ENCODE measurements at regions not wholly inside any gene's neighbourhood (a gene's known extent, or its start where the extent isn't known, plus 50 kb on each side); places are given as distances from the start of the nearest gene placed in this dataset.

DNA sequence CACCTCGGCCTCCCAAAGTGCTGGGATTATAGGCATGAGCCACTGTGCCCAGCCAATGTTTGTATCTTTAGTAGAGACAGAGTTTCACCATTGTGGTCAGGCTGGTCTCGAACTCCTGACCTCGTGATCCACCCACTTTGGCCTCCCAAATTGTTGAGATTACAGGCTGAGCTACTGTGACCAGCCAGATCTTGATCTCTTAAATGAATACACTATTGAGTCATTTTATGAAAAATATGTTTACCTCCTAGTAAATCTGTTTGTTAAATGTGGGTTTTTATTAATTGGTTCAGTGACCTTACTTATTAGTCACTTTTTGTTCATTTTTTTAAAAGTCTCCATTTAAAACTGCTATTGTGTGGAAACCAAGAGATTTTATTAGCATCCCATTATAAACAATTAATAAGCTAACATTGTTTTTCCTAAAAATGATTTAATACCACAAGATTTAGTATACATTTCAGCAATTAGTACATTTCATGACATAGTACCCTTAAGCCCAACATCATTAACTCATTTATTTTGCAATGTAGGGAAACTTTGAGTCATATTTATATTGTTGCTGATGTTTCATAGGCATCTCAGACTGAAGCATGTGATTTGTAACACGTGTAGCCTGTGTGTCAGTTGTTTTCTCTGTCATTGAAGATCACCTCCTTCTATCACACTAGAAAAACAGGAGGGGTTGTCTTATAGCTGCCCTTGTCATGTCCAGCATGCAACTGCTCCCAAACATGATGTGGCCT is 261.2 kb downstream of the TAF11L14 start:
- Histone ChIP-seq H3K4me1 (ENCODE audit: control insufficient read depth, insufficient read depth, low read length) (no peaks in the 10 kb centered on the region), H3K36me3 (ENCODE audit: control insufficient read depth in 2 of 2, insufficient read depth in 1 of 2, low read length in 2 of 2) (no peaks in the 10 kb centered on the region), H3K4me3 (ENCODE audit: low read depth, low read length) (no peak overlapping the region), H3K27ac (ENCODE audit: extremely low read depth, low read depth, low read length) (no peak overlapping the region), H3K9me3 (ENCODE audit: control insufficient read depth, insufficient read depth, low read depth, low read length) (no peaks in the 10 kb centered on the region)
- ChIA-PET POLR2A (interaction anchor here (0.6 kb wide), 1 partner anchor 64 kb away, joined by 6 read pairs; no protein-coding TSS in a partner anchor), CTCF (interaction anchor here (0.7 kb wide), 1 partner anchor 407 kb away, joined by 3 read pairs; no protein-coding TSS in a partner anchor)
- no peak for TF ChIP-seq ZNF157 (tag by site-specific recombination; IDR thresholded peaks at IDR 0.05)
- TF ChIP-seq ZNF132 (tag by site-specific recombination; IDR thresholded peaks at IDR 0.05; ENCODE audit: borderline replicate concordance), result no peak
- no peak for TF ChIP-seq SP3 (tag by site-specific recombination; IDR thresholded peaks at IDR 0.05)
- TF ChIP-seq RBAK (tag by site-specific recombination; IDR thresholded peaks at IDR 0.05), result no peak
- TF ChIP-seq ZNF426 (tag by site-specific recombination; IDR thresholded peaks at IDR 0.05), result no peak
- TF ChIP-seq, protein P1, sequence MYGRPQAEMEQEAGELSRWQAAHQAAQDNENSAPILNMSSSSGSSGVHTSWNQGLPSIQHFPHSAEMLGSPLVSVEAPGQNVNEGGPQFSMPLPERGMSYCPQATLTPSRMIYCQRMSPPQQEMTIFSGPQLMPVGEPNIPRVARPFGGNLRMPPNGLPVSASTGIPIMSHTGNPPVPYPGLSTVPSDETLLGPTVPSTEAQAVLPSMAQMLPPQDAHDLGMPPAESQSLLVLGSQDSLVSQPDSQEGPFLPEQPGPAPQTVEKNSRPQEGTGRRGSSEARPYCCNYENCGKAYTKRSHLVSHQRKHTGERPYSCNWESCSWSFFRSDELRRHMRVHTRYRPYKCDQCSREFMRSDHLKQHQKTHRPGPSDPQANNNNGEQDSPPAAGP (tag by site-specific recombination; IDR thresholded peaks at IDR 0.05), result no peak
- TF ChIP-seq, protein P2, sequence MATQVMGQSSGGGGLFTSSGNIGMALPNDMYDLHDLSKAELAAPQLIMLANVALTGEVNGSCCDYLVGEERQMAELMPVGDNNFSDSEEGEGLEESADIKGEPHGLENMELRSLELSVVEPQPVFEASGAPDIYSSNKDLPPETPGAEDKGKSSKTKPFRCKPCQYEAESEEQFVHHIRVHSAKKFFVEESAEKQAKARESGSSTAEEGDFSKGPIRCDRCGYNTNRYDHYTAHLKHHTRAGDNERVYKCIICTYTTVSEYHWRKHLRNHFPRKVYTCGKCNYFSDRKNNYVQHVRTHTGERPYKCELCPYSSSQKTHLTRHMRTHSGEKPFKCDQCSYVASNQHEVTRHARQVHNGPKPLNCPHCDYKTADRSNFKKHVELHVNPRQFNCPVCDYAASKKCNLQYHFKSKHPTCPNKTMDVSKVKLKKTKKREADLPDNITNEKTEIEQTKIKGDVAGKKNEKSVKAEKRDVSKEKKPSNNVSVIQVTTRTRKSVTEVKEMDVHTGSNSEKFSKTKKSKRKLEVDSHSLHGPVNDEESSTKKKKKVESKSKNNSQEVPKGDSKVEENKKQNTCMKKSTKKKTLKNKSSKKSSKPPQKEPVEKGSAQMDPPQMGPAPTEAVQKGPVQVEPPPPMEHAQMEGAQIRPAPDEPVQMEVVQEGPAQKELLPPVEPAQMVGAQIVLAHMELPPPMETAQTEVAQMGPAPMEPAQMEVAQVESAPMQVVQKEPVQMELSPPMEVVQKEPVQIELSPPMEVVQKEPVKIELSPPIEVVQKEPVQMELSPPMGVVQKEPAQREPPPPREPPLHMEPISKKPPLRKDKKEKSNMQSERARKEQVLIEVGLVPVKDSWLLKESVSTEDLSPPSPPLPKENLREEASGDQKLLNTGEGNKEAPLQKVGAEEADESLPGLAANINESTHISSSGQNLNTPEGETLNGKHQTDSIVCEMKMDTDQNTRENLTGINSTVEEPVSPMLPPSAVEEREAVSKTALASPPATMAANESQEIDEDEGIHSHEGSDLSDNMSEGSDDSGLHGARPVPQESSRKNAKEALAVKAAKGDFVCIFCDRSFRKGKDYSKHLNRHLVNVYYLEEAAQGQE (tag by site-specific recombination; IDR thresholded peaks at IDR 0.05), result no peak
- TF ChIP-seq, protein P3, sequence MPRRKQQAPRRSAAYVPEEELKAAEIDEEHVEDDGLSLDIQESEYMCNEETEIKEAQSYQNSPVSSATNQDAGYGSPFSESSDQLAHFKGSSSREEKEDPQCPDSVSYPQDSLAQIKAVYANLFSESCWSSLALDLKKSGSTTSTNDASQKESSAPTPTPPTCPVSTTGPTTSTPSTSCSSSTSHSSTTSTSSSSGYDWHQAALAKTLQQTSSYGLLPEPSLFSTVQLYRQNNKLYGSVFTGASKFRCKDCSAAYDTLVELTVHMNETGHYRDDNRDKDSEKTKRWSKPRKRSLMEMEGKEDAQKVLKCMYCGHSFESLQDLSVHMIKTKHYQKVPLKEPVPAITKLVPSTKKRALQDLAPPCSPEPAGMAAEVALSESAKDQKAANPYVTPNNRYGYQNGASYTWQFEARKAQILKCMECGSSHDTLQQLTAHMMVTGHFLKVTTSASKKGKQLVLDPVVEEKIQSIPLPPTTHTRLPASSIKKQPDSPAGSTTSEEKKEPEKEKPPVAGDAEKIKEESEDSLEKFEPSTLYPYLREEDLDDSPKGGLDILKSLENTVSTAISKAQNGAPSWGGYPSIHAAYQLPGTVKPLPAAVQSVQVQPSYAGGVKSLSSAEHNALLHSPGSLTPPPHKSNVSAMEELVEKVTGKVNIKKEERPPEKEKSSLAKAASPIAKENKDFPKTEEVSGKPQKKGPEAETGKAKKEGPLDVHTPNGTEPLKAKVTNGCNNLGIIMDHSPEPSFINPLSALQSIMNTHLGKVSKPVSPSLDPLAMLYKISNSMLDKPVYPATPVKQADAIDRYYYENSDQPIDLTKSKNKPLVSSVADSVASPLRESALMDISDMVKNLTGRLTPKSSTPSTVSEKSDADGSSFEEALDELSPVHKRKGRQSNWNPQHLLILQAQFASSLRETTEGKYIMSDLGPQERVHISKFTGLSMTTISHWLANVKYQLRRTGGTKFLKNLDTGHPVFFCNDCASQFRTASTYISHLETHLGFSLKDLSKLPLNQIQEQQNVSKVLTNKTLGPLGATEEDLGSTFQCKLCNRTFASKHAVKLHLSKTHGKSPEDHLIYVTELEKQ (tag by site-specific recombination; IDR thresholded peaks at IDR 0.05; ENCODE audit: borderline replicate concordance), result no peak
- TF ChIP-seq, protein P4, sequence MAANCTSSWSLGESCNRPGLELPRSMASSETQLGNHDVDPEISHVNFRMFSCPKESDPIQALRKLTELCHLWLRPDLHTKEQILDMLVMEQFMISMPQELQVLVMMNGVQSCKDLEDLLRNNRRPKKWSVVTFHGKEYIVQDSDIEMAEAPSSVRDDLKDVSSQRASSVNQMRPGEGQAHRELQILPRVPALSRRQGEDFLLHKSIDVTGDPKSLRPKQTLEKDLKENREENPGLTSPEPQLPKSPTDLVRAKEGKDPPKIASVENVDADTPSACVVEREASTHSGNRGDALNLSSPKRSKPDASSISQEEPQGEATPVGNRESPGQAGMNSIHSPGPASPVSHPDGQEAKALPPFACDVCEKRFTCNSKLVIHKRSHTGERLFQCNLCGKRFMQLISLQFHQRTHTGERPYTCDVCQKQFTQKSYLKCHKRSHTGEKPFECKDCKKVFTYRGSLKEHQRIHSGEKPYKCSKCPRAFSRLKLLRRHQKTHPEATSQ (tag by site-specific recombination; IDR thresholded peaks at IDR 0.05), result no peak
- no peak for TF ChIP-seq SCRT2 (tag by site-specific recombination; IDR thresholded peaks at IDR 0.05)
- no peak for TF ChIP-seq ZNF792 (tag by site-specific recombination; IDR thresholded peaks at IDR 0.05)
- TF ChIP-seq, protein P5, sequence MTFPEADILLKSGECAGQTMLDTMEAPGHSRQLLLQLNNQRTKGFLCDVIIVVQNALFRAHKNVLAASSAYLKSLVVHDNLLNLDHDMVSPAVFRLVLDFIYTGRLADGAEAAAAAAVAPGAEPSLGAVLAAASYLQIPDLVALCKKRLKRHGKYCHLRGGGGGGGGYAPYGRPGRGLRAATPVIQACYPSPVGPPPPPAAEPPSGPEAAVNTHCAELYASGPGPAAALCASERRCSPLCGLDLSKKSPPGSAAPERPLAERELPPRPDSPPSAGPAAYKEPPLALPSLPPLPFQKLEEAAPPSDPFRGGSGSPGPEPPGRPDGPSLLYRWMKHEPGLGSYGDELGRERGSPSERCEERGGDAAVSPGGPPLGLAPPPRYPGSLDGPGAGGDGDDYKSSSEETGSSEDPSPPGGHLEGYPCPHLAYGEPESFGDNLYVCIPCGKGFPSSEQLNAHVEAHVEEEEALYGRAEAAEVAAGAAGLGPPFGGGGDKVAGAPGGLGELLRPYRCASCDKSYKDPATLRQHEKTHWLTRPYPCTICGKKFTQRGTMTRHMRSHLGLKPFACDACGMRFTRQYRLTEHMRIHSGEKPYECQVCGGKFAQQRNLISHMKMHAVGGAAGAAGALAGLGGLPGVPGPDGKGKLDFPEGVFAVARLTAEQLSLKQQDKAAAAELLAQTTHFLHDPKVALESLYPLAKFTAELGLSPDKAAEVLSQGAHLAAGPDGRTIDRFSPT (tag by site-specific recombination; IDR thresholded peaks at IDR 0.05), result no peak
- no peak for TF ChIP-seq ZBTB21 (tag by site-specific recombination; IDR thresholded peaks at IDR 0.05)
- TF ChIP-seq ZNF510 (tag by site-specific recombination; IDR thresholded peaks at IDR 0.05; ENCODE audit: insufficient replicate concordance), result no peak
- no peak for TF ChIP-seq GLIS1 (tag by site-specific recombination; IDR thresholded peaks at IDR 0.05)
- TF ChIP-seq, protein P6, sequence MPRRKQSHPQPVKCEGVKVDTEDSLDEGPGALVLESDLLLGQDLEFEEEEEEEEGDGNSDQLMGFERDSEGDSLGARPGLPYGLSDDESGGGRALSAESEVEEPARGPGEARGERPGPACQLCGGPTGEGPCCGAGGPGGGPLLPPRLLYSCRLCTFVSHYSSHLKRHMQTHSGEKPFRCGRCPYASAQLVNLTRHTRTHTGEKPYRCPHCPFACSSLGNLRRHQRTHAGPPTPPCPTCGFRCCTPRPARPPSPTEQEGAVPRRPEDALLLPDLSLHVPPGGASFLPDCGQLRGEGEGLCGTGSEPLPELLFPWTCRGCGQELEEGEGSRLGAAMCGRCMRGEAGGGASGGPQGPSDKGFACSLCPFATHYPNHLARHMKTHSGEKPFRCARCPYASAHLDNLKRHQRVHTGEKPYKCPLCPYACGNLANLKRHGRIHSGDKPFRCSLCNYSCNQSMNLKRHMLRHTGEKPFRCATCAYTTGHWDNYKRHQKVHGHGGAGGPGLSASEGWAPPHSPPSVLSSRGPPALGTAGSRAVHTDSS (tag by site-specific recombination; IDR thresholded peaks at IDR 0.05), result no peak
- TF ChIP-seq GFI1B (tag by site-specific recombination; IDR thresholded peaks at IDR 0.05), result no peak

Data from HEK293 (cell line).